Subcutaneous abdominal adipose tissue (tissue), 5 donors: ENCODE measurements at regions not wholly inside any gene's neighbourhood (a gene's known extent, or its start where the extent isn't known, plus 50 kb on each side); places are given as distances from the start of the nearest gene placed in this dataset.

Source experiments
- H3K27ac ChIP-seq: one replicate; pipeline ENCODE4 v1.7.0; 2013; ENCODE audit warnings: low read depth, mild to moderate bottlenecking, inconsistent platforms, low read length, moderate library complexity
- H3K27me3 ChIP-seq, 5 donors: one replicate each; pipeline ENCODE4 v1.7.0; 2013; ENCODE audit warnings: low read length in 5 of 5, inconsistent platforms in 1 of 5; ENCODE audit not compliant: control insufficient read depth in 5 of 5, insufficient read depth in 4 of 5
- H3K36me3 ChIP-seq, 5 donors: one replicate each; pipeline ENCODE4 v1.7.0; 2013; ENCODE audit warnings: low read length in 5 of 5; ENCODE audit not compliant: control insufficient read depth in 5 of 5, insufficient read depth in 5 of 5
- H3K4me1 ChIP-seq, 5 donors: one replicate each; pipeline ENCODE4 v1.7.0; 2013; ENCODE audit warnings: low read length in 5 of 5, mild to moderate bottlenecking in 3 of 5, moderate library complexity in 1 of 5; ENCODE audit not compliant: control insufficient read depth in 5 of 5, insufficient read depth in 5 of 5
- H3K4me3 ChIP-seq, 5 donors: one replicate each; pipeline ENCODE4 v1.7.0; 2013; ENCODE audit warnings: low read length in 5 of 5, low read depth in 1 of 5
- H3K9ac ChIP-seq, 5 donors: one replicate each; pipeline ENCODE4 v1.7.0; 2013; ENCODE audit warnings: low read length in 5 of 5, mild to moderate bottlenecking in 4 of 5, moderate library complexity in 3 of 5
- H3K9me3 ChIP-seq, 5 donors: one replicate each; pipeline ENCODE4 v1.7.0; 2013; ENCODE audit warnings: low read length in 5 of 5; ENCODE audit not compliant: control insufficient read depth in 5 of 5
- donor health status: healthy.
- donor health status: healthy.
- donor health status: healthy.
- donor health status: healthy.
- donor health status: healthy.

DNA sequence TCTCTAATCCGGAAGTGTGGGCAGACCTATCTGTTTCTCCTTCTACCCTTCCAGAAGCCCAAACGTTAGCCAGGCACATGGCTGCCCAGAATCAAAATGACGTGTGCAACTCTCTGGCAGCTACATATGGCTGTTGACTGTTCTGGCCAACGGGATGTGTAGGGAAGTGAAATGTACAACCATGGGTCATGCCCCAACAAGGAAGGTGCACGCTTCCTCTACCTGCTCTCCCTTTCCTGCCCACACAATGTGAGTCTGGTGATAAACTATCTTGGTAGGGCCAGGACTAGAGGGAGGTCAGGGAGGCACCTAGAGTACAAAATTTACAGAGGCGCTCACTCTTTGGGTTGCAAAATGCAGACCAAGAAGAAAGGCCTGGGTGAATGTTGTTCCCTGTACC, 495.9 kb upstream of the PROK2 start:
- Histone ChIP-seq H3K4me1 (no peaks in the 10 kb centered on the region), H3K27me3 (no peaks in the 10 kb centered on the region), H3K9ac (no peak overlapping the region), H3K36me3 (no peaks in the 10 kb centered on the region), H3K9me3 (peaks cover 0 to 18% (median 15%) of the 10 kb centered on the region in 5 donors), H3K4me3 (no peak overlapping the region), H3K27ac (no peak overlapping the region)

DNA sequence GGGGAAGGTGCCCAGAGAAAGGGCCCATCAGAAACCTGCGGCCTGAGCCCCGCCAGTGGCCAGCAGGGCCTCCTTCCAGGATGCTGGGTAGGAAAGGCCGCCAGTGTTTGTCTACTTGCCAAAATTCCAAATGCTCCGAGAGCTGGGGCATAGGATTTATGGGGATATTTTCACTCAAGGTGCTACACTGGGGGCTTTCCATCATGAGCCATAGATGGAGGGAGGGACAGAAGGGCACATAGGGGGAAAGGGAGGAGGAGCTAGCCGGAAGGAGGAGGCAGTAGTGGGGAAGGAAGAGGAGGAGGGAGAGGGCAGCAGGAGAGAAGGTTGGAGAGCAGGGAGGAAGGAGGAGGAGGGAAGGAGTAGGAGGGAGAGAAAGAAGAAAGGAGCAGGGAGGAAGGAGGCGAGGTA, 494.7 kb upstream of the PROK2 start:
- Histone ChIP-seq H3K4me1 (peaks cover 3 to 12% (median 12%) of the 10 kb centered on the region in 5 donors), H3K9ac (no peak overlapping the region), H3K9me3 (peaks cover 0 to 18% (median 15%) of the 10 kb centered on the region in 5 donors), H3K36me3 (no peaks in the 10 kb centered on the region), H3K4me3 (no peak overlapping the region), H3K27ac (no peak overlapping the region), H3K27me3 (no peaks in the 10 kb centered on the region)

DNA sequence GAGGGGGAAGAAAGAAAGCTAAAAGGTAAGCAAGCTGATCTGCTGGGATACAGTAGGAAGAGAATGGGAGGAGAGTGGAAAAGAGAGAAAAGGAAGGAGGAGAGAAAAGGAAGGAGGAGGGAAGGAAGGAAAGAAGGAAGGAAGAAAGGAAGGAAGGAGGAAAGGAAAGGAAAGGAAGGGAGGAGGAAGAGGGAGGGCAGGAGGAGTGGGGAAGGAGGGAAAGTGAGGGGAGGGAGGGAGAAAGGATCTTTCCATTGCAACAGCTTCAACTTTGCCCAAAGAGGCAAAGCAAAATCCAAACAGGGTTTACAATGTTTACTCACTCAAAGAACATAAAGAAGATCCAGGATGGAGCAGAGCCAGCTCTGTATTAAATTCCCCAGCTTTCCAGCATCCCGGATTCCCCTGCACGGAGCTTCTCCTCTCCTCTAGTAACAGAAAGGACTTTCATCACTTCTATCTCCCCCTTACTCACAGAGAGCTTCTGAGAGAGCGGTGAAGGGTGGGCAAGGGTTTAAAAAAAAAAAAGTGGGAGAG, 494.2 kb upstream of the PROK2 start:
- Histone ChIP-seq H3K4me3 (no peak overlapping the region), H3K27ac (no peak overlapping the region), H3K27me3 (no peaks in the 10 kb centered on the region), H3K36me3 (no peaks in the 10 kb centered on the region), H3K9ac (no peak overlapping the region), H3K9me3 (peaks cover 0 to 18% (median 15%) of the 10 kb centered on the region in 5 donors), H3K4me1 (peaks cover 5 to 17% (median 17%) of the 10 kb centered on the region in 5 donors)

DNA sequence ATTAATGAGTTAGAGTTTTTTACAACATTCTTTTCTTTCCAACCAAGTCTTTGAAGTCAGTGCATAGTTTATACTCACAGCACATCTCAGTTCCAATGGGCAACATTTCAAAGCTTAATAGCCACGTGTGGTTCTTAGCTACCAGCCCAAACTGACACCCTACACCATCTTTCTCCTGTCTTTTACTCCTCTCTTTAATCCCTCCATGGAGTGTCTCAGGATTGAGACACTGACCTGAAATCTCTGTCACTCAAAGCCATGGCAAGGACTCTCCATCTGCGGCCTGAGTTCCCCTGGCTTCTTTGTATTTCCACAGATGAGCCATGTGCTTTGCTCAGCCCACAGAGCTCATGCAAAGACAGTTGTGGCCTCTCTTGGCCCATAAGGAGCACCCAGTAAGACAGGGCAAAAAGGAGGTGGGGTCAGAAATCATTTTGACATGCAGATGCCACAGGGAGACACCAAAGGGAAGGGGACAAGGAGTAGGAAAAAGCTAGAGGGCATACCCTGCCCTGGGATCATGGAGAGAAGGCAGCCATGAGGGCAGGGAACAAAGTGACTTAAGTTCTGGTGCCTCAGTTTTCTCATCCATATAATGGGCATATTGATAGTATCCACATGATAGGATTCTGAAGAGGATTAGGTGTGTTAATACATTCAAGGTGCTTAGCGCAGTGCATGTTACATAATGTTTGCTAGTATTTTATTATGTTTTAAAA, 493.6 kb upstream of the PROK2 start:
- Histone ChIP-seq H3K9ac (no peak overlapping the region), H3K36me3 (no peaks in the 10 kb centered on the region), H3K27ac (no peak overlapping the region), H3K9me3 (peaks cover 0 to 18% (median 15%) of the 10 kb centered on the region in 5 donors), H3K4me1 (peaks cover 6 to 24% (median 23%) of the 10 kb centered on the region in 5 donors), H3K4me3 (no peak overlapping the region), H3K27me3 (no peaks in the 10 kb centered on the region)

DNA sequence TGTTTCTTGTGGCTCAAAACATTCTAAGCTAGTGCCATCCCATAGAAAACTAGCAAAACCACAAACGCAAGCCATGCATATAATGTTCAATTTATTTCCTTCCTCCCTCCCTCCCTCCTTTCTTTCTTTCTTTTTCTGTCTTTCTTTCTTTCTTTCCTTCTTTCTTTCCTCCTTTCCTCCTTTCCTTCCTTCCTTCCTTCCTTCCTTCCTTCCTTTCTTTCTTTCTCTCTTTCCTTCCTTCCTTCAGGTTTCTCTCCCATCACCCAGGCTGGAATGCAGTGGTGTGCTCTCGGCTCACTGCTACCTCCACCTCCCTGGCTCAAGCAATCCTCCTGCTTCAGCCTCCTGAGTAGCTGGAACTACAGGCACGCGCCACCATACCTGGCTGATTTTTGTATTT, 492.8 kb upstream of the PROK2 start:
- no peak overlapping the region for H3K9ac ChIP-seq
- H3K9me3 ChIP-seq = peaks cover 0 to 12% (median 11%) of the 10 kb centered on the region in 5 donors
- H3K4me1 ChIP-seq = peaks cover 6 to 32% (median 28%) of the 10 kb centered on the region in 5 donors
- H3K27ac ChIP-seq = no peak overlapping the region
- H3K27me3 ChIP-seq = no peaks in the 10 kb centered on the region
- H3K4me3 ChIP-seq = no peak overlapping the region
- no peaks in the 10 kb centered on the region for H3K36me3 ChIP-seq

DNA sequence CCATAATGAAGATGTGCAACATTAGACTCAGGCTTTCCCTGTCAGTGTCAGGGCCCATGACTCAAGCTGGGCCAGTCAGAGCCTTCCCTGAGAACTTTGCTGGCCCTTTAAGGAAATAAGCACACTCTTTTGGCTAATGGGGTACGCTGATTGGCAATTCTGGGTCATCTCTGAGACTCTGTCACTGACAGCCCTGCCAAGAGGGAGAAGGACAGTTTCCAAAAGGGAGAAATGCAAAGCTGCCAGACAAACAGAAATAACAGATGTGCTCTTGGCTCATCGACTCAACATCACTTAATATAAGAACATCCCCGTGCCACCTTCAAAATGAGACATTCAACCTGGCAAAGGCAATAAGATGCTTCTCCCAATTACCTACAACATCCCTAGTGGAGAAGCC, 491.9 kb upstream of the PROK2 start:
- H3K27ac ChIP-seq = no peak overlapping the region
- no peak overlapping the region for H3K9ac ChIP-seq
- no peaks in the 10 kb centered on the region for H3K36me3 ChIP-seq
- H3K4me1 ChIP-seq = peaks cover 8 to 38% (median 29%) of the 10 kb centered on the region in 5 donors
- H3K9me3 ChIP-seq = peaks cover 0 to 6% (median 5%) of the 10 kb centered on the region in 5 donors
- H3K4me3 ChIP-seq = no peak overlapping the region
- H3K27me3 ChIP-seq = no peaks in the 10 kb centered on the region

DNA sequence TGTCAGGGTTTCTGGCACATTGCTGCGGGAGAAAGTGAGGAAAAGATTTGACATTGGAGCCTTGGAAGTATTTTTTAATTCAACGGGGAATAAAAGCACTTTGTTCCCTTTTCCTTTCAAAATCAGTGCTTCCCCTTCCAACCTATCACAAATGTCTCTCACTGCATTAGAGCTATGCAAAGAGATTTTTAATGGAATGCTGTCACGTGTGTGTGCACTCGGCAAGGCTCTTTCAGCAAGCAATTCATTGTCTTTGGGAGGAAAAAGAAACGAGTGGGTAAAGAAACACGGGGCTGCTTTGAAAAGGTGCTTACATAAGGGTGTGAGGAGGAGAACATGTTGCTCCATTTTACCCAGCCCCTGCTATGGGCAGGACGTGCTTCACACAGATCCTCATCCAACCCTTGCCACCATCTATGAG, 490.4 kb upstream of the PROK2 start:
- Histone ChIP-seq H3K27me3 (no peaks in the 10 kb centered on the region), H3K4me1 (peaks cover 16 to 52% (median 44%) of the 10 kb centered on the region in 5 donors), H3K27ac (peak overlapping the region; percentile 58), H3K9me3 (peaks cover 0 to 6% (median 5%) of the 10 kb centered on the region in 5 donors), H3K36me3 (no peaks in the 10 kb centered on the region), H3K9ac (no peak overlapping the region), H3K4me3 (no peak overlapping the region)

DNA sequence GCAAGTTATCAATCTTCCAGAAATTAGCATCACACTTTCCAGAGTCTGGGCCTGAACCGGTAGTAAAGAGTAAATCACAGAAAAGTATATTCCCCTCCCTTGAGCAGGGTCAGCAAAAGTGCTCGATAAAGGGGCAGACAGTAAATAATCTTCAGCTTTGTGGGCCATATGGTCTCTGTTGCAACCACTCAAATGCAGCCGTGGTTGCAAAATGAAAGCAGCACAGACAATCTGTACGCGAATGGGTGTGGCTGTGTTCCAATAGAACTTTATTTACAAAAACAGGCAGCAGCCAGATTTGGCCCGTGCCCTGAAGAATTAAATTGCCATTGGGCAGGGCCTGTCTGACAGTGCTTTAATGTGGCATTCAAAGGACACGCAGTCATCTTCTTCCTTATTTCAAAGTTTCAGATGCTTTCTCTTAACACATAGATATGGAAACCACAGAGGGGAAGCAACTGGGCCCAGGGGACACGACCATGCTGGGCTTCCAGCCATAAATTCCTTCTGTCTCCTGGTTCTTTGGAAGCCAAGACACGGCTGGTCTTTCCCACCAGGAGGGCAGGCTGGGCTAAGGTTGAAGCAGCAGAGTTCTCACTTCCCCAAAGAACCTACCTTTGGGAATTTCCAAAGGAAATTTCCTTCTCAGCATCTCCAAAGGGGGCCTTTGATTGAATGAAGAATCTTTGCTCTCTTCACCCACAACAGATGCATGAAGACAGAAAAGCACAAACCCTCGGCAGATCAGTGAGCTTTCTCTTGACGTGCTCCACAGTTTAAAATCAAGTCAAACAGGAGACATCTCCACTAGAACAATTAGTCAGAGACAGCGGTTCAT, 489.8 kb upstream of the PROK2 start:
- H3K36me3 ChIP-seq = no peaks in the 10 kb centered on the region
- H3K27ac ChIP-seq = peak overlapping the region; percentile 58
- H3K4me1 ChIP-seq = peaks cover 21 to 59% (median 50%) of the 10 kb centered on the region in 5 donors
- H3K4me3 ChIP-seq = peak overlapping the region in 4 of 5 donors; percentile 23 to 40 (median 25)
- no peak overlapping the region for H3K9ac ChIP-seq
- peaks cover 0 to 6% (median 5%) of the 10 kb centered on the region in 5 donors for H3K9me3 ChIP-seq
- H3K27me3 ChIP-seq = no peaks in the 10 kb centered on the region

DNA sequence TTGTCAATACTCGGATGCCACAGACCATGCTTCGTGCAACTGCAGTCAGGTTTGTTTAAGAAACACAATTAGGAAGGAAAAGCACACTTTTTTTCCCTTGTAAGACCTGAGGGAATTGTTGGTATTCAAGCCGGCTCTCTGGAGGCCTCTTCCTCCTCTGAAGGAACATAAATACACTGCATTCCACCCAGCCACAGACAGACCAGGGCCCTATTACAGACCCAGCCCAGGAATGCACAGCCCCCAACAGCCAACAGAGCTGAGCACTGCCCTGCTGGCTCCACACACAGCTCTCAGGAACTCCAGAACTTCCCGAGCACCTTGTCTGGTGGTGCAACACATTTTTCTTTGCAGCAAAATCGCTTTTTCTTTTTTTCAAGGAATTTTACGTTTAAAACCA, 488.7 kb upstream of the PROK2 start:
- H3K4me1 ChIP-seq = peaks cover 28 to 70% (median 57%) of the 10 kb centered on the region in 5 donors
- no peaks in the 10 kb centered on the region for H3K27me3 ChIP-seq
- H3K4me3 ChIP-seq = no peak overlapping the region
- no peaks in the 10 kb centered on the region for H3K36me3 ChIP-seq
- peaks cover 0 to 6% (median 5%) of the 10 kb centered on the region in 5 donors for H3K9me3 ChIP-seq
- no peak overlapping the region for H3K9ac ChIP-seq
- H3K27ac ChIP-seq = no peak overlapping the region

DNA sequence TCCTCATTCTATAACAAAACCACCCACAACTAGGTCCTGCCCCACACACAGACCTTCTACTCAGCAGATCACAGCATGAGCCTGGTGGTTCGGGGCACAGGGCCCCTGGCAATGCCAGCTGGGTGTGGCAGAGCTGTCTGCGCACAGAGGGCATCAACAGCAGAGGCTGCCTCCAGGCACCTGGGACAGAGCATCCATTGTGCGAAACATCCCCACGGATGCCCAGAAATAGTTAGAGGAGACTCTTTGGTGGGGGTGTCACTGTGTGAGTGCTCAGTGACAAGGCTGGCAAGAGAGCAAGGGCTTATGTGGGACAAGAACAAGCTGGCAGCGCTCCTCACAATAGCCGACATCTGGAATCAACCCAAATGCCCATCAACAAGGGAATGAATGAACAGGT, 487.4 kb upstream of the PROK2 start:
- Histone ChIP-seq H3K27me3 (no peaks in the 10 kb centered on the region), H3K4me3 (no peak overlapping the region), H3K27ac (no peak overlapping the region), H3K4me1 (peaks cover 28 to 70% (median 57%) of the 10 kb centered on the region in 5 donors), H3K9ac (no peak overlapping the region), H3K9me3 (peaks cover 0 to 5% (median 4%) of the 10 kb centered on the region in 5 donors), H3K36me3 (no peaks in the 10 kb centered on the region)
